ENCODE measurements at regions not wholly inside any gene's neighbourhood (a gene's known extent, or its start where the extent isn't known, plus 50 kb on each side); places are given as distances from the start of the nearest gene placed in this dataset.

GRCh38 chr3:188095431-188095830, 58.5 kb upstream of the LPP start:
- no peak overlapping the region for H3K18ac ChIP-seq (ENCODE audit: low read depth, low read length)
- H3K36me3 ChIP-seq (ENCODE audit: control insufficient read depth, insufficient read depth, low read length): no peaks in the 10 kb centered on the region
- H3K27me3 ChIP-seq (ENCODE audit: control insufficient read depth, insufficient read depth, low read length): peaks cover 3% of the 10 kb centered on the region; the same call in 1 of the 2 replicates
- H3K4me1 ChIP-seq (ENCODE audit: control insufficient read depth, insufficient read depth, low read length): no peaks in the 10 kb centered on the region
- no peaks in the 10 kb centered on the region; the same call in 1 of the 2 replicates for H3K9me3 ChIP-seq (ENCODE audit: control insufficient read depth, insufficient read depth, low read length)
- no peak overlapping the region for H3K23ac ChIP-seq (ENCODE audit: low read depth, low read length)
- no peak overlapping the region for H2AK9ac ChIP-seq (replicated peaks; ENCODE audit: low read depth, low read length, poor library complexity)
- H3K4me2 ChIP-seq (ENCODE audit: low read depth, low read length): no peak overlapping the region
- no peak overlapping the region for H2BK120ac ChIP-seq (ENCODE audit: low read depth, low read length)
- no peak overlapping the region for H4K8ac ChIP-seq (ENCODE audit: low read depth in 2 of 2, low read length in 2 of 2)
- no peaks in the 10 kb centered on the region for H4K20me1 ChIP-seq (ENCODE audit: insufficient read depth, low read length)
- intact Hi-C loops (cut with micrococcal nuclease) (no loop called here), in situ Hi-C loops (cut with MboI; ENCODE audit: low sequenced_read_pairs) (no loop called here), dilution Hi-C loops (cut with HindIII; ENCODE audit: low sequenced_read_pairs, unreplicated experiment) (no loop called here)
- no peak overlapping the region for H3K14ac ChIP-seq (replicated peaks; ENCODE audit: low read depth, low read length)
- no peak overlapping the region for H3K4me3 ChIP-seq (ENCODE audit: insufficient read depth, low read depth, low read length)
- H3K27ac ChIP-seq (ENCODE audit: insufficient read depth, low read length): no peak overlapping the region
- TF ChIP-seq POLR2A (IDR thresholded peaks at IDR 0.05; ENCODE audit: low read depth, low read length) (no peak), RFX5 (IDR thresholded peaks at IDR 0.05; ENCODE audit: low read depth, low read length) (no peak)
- H3K79me1 ChIP-seq (ENCODE audit: low read depth in 1 of 2, low read length in 2 of 2): no peaks in the 10 kb centered on the region
- H3K56ac ChIP-seq (ENCODE audit: extremely low read depth, insufficient read depth, low read length): no peak overlapping the region
- no peak overlapping the region for H2AFZ ChIP-seq (replicated peaks; ENCODE audit: low read length, poor library complexity)
- BruUV-seq (replicated peaks): no TSS peak
- no peak for DNase-seq
- WGBS, 2 experiments (ENCODE audit: extremely low coverage in 2 of 2, insufficient read length in 1 of 2): no CpG with 5 or more reads among the region's 2 CpGs
- no peak overlapping the region for H2BK15ac ChIP-seq (ENCODE audit: low read depth, low read length)
- ChIA-PET POLR2A (ENCODE audit: unreplicated experiment) (interaction anchor here (0.6 kb wide), 1 partner anchor 168 kb away, joined by 3 read pairs; no protein-coding TSS in a partner anchor), CTCF (no interaction called here)
- no peak for ATAC-seq (ENCODE audit: low read depth)
- no peak overlapping the region for H4K91ac ChIP-seq (ENCODE audit: insufficient read depth, low read depth, low read length)
- H3K9ac ChIP-seq (ENCODE audit: low read depth, low read length): no peak overlapping the region
- no peak overlapping the region for H3K4ac ChIP-seq (ENCODE audit: low read depth, low read length)
- no peak overlapping the region for H4K5ac ChIP-seq (ENCODE audit: low read depth, low read length)
- H2BK20ac ChIP-seq (ENCODE audit: low read depth, low read length): no peak overlapping the region
- H3K9me1 ChIP-seq (ENCODE audit: insufficient read depth, low read length): no peaks in the 10 kb centered on the region
- no peak overlapping the region for H2BK5ac ChIP-seq (ENCODE audit: low read depth, low read length, poor library complexity, severe bottlenecking)
- H2AK5ac ChIP-seq (ENCODE audit: low read depth, low read length): no peak overlapping the region

All from IMR-90 (cell line).